Heart right ventricle (tissue), 16 donors: ENCODE measurements at regions not wholly inside any gene's neighbourhood (a gene's known extent, or its start where the extent isn't known, plus 50 kb on each side); places are given as distances from the start of the nearest gene placed in this dataset.

Source experiments
- ATAC-seq, 8 donors: fragments of 200-7000 bp; cut with Tn5 transposase; one replicate each; pipeline ENCODE4 v1.9.1; 2020; ENCODE audit warnings: mild to moderate bottlenecking in 8 of 8, moderate library complexity in 8 of 8, moderate number of reproducible peaks in 1 of 8
- DNase-seq, 2 donors: peaks; one replicate each; pipeline ENCODE4 v3.0.0-alpha.2; 2020
- H3K27ac ChIP-seq, 10 donors: fragments of 200-600 bp; sonication (generic) in 2 of 10; one replicate each; pipeline versions ENCODE4 v1.5.0 to v1.8.0; 2020 to 2022; ENCODE audit warnings: mild to moderate bottlenecking in 3 of 10
- H3K27me3 ChIP-seq, 7 donors: fragments of 200-600 bp; one replicate each; pipeline ENCODE4 v1.8.0; 2021 to 2022; ENCODE audit warnings: mild to moderate bottlenecking in 2 of 7
- H3K36me3 ChIP-seq, 9 donors: fragments of 200-600 bp; sonication (generic) in 1 of 9; one replicate each; pipeline versions ENCODE4 v1.5.0 to v1.8.0; 2020 to 2022; ENCODE audit warnings: mild to moderate bottlenecking in 2 of 9
- H3K4me1 ChIP-seq, 9 donors: fragments of 200-600 bp; sonication (generic) in 1 of 9; one replicate each; pipeline versions ENCODE4 v1.5.0 to v1.8.0; 2020 to 2022; ENCODE audit warnings: mild to moderate bottlenecking in 4 of 9
- H3K4me3 ChIP-seq, 10 donors: fragments of 200-600 bp; sonication (generic) in 2 of 10; one replicate each; pipeline versions ENCODE4 v1.5.0 to v1.8.0; 2020 to 2022; ENCODE audit warnings: mild to moderate bottlenecking in 7 of 10, moderate library complexity in 2 of 10
- H3K9me3 ChIP-seq, 11 donors: fragments of 200-600 bp in 10 of 11; sonication (generic) in 2 of 11; one replicate each; pipeline versions ENCODE4 v1.5.0 to v1.8.0; 2013 to 2022; ENCODE audit warnings: mild to moderate bottlenecking in 2 of 11, control low read depth in 1 of 11, moderate library complexity in 1 of 11
- CTCF ChIP-seq, 9 donors: fragments of 200-600 bp; sonication (generic) in 2 of 9; IDR thresholded peaks; one replicate each; pipeline versions ENCODE4 v1.5.0 to v1.8.0; 2021 to 2022; ENCODE audit warnings: antibody characterized with exemption in 9 of 9, mild to moderate bottlenecking in 5 of 9, moderate library complexity in 1 of 9
- WGBS, 2 donors: extraction: QIAGEN DNeasy Blood & Tissue Kit; methylation state at CpG; one replicate each; pipeline ENCODE4 v1.1.7; 2013; ENCODE audit warnings: inconsistent platforms in 1 of 2; 5-methylcytosine and 5-hydroxymethylcytosine counted together
- intact Hi-C, 10 donors: fragments of 100-400 bp; cut with DNase I; formaldehyde crosslinking; loops; one replicate each; pipeline versions ENCODE4 v1.11.1 to v1.14.2; 2022
- donor health status: Arrhythmogenic right ventricular cardiomyopathy.
- donor health status: ischemic (EF 13 %, LVEDD 7.1; RV severe dilation, severe dysfunction).
- donor health status: healthy with polysubstance abuse.
- donor health status: DM: no; HTN: yes; CAD: no.
- donor health status: DM: no; HTN: no; CAD: no.
- donor health status: ischemic (EF 25% LVEDD 6.9; RV normal size, moderate dysfunction).
- donor health status: ischemic (EF 25% LVEDD 5.7; RV mildly dilated, moderate dysfunction).
- donor health status: healthy.
- donor health status: DM: yes; HTN: yes; CAD: no.
- donor health status: Ischemic cardiomyopathy.
- donor health status: ischemic (EF 35%, LVEDD 5.7; RV mildly dilated, moderate dysfunction).
- donor health status: nonischemic (EF 11% LVEDD 7.7; RV severe dilation, severe dysfunction).
- donor health status: DM: yes; HTN: yes; CAD: no.
- donor health status: PGD.
- donor health status: ischemic (EF 29% LVEDD 5.4; RV normal size, mild dysfunction).
- donor health status: nonischemic (EF 23%, LVEDD 6.1; RV moderate dilation, normal function).

- 69 to 76% methylated on average over 3 of the region's 3 CpGs for WGBS, 2 donors
- Histone ChIP-seq H3K4me1 (no peaks in the 10 kb centered on the region), H3K27ac (no peak overlapping the region), H3K9me3 (peaks cover 0 to 29% (median 15%) of the 10 kb centered on the region in 11 donors), H3K4me3 (no peak overlapping the region), H3K27me3 (no peaks in the 10 kb centered on the region), H3K36me3 (no peaks in the 10 kb centered on the region)
- TF ChIP-seq CTCF (IDR thresholded peaks at IDR 0.05): no peak
- intact Hi-C loops: no loop called here
- no peak for DNase-seq
- no peak for ATAC-seq
Observed at GRCh38 chr6:51093871-51094270, 275.2 kb downstream of the TFAP2B start.

GRCh38 chr6:51094271-51094670, 275.6 kb downstream of the TFAP2B start:
- Histone ChIP-seq H3K27ac (no peak overlapping the region), H3K36me3 (no peaks in the 10 kb centered on the region), H3K9me3 (peaks cover 0 to 29% (median 15%) of the 10 kb centered on the region in 11 donors), H3K4me1 (no peaks in the 10 kb centered on the region), H3K27me3 (no peaks in the 10 kb centered on the region), H3K4me3 (no peak overlapping the region)
- intact Hi-C loops: no loop called here
- no peak for TF ChIP-seq CTCF (IDR thresholded peaks at IDR 0.05)
- WGBS, 2 donors: 79 to 87% methylated on average over 1 of the region's 1 CpG
- DNase-seq (no peak), ATAC-seq (no peak)

- DNase-seq (no peak), ATAC-seq (no peak)
- Histone ChIP-seq H3K27ac (no peak overlapping the region), H3K36me3 (no peaks in the 10 kb centered on the region), H3K9me3 (peaks cover 0 to 7% (median 0%) of the 10 kb centered on the region in 11 donors), H3K27me3 (no peaks in the 10 kb centered on the region), H3K4me1 (no peaks in the 10 kb centered on the region), H3K4me3 (no peak overlapping the region)
- WGBS, 2 donors: 56 to 62% methylated on average over 5 of the region's 5 CpGs
- intact Hi-C loops: no loop called here
- no peak for TF ChIP-seq CTCF (IDR thresholded peaks at IDR 0.05)
Observed at GRCh38 chr6:51098246-51098645, 279.6 kb downstream of the TFAP2B start.

GRCh38 chr6:51098791-51099190, 280.1 kb downstream of the TFAP2B start:
- Histone ChIP-seq H3K9me3 (peaks cover 0 to 7% (median 0%) of the 10 kb centered on the region in 11 donors), H3K36me3 (no peaks in the 10 kb centered on the region), H3K27ac (no peak overlapping the region), H3K4me3 (no peak overlapping the region), H3K27me3 (no peaks in the 10 kb centered on the region), H3K4me1 (no peaks in the 10 kb centered on the region)
- intact Hi-C loops: no loop called here
- ATAC-seq (no peak), DNase-seq (no peak)
- TF ChIP-seq CTCF (IDR thresholded peaks at IDR 0.05): no peak

- Histone ChIP-seq H3K9me3 (peaks cover 0 to 7% (median 0%) of the 10 kb centered on the region in 11 donors), H3K4me3 (no peak overlapping the region), H3K27ac (no peak overlapping the region), H3K4me1 (no peaks in the 10 kb centered on the region), H3K36me3 (no peaks in the 10 kb centered on the region), H3K27me3 (no peaks in the 10 kb centered on the region)
- TF ChIP-seq CTCF (IDR thresholded peaks at IDR 0.05): no peak
- WGBS, 2 donors: 87 to 91% methylated on average over 2 of the region's 2 CpGs
- ATAC-seq (no peak), DNase-seq (no peak)
- intact Hi-C loops: no loop called here
Observed at GRCh38 chr6:51099201-51099600, 280.5 kb downstream of the TFAP2B start.
